OCI-LY7 (cell line): ENCODE measurements at regions not wholly inside any gene's neighbourhood (a gene's known extent, or its start where the extent isn't known, plus 50 kb on each side); places are given as distances from the start of the nearest gene placed in this dataset.

Source experiments
- BruUV-seq: library from RNA; stranded (reverse); fragments of 400-500 nt; replicated peaks from 2 replicates; lab custom pipeline; 2021; lab: Mats Ljungman, UMichigan
- CTCF ChIA-PET: fragments of 300-600 bp; sonication (Branson Sonifier 250); formaldehyde crosslinking; loops from one replicate; lab custom pipeline; 2022; ENCODE audit warnings: antibody characterized with exemption; ENCODE audit not compliant: unreplicated experiment; lab: Charles Lee
- POLR2A ChIA-PET: fragments of 300-600 bp; sonication (Branson Sonifier 250); formaldehyde crosslinking; loops from one replicate; lab custom pipeline; 2022; ENCODE audit warnings: antibody characterized with exemption; lab: Charles Lee
- DNase-seq: peaks from one replicate; pipeline ENCODE4 v3.0.0-alpha.2; 2015; ENCODE audit warnings: low spot score
- H2AFZ ChIP-seq: fragments of 200-600 bp; sonication (generic), shearing (Covaris generic); 2 replicates; pipeline ENCODE4 v1.6.1; 2014; ENCODE audit warnings: mild to moderate bottlenecking, antibody characterized with exemption, low read length, moderate library complexity
- H3K27ac ChIP-seq: fragments of 200-600 bp; sonication (generic); 2 replicates; pipeline ENCODE4 v1.5.1; 2014; ENCODE audit warnings: mixed run types, low read depth, mild to moderate bottlenecking, moderate library complexity, low read length, inconsistent platforms; ENCODE audit not compliant: poor library complexity, severe bottlenecking
- H3K36me3 ChIP-seq: fragments of 200-600 bp; sonication (generic); 2 replicates; pipeline ENCODE4 v1.6.1; 2014; ENCODE audit warnings: mild to moderate bottlenecking, antibody characterized with exemption, low read length, moderate library complexity, mixed read lengths; ENCODE audit not compliant: insufficient read depth
- H3K4me1 ChIP-seq: fragments of 200-600 bp; sonication (generic); 2 replicates; pipeline ENCODE4 v1.5.1; 2014; ENCODE audit warnings: mild to moderate bottlenecking, low read length; ENCODE audit not compliant: insufficient read depth, poor library complexity, severe bottlenecking
- H3K4me2 ChIP-seq: fragments of 200-600 bp; sonication (generic); 2 replicates; pipeline ENCODE4 v1.6.1; 2014; ENCODE audit warnings: mild to moderate bottlenecking, low read length
- H3K4me3 ChIP-seq: fragments of 200-600 bp; sonication (generic); 2 replicates; pipeline ENCODE4 v1.5.1; 2014; ENCODE audit warnings: mild to moderate bottlenecking, low read depth, low read length; ENCODE audit not compliant: poor library complexity, severe bottlenecking
- H3K79me2 ChIP-seq: fragments of 200-600 bp; sonication (generic); 2 replicates; pipeline ENCODE4 v1.6.1; 2016; ENCODE audit warnings: low read depth, mild to moderate bottlenecking, low read length, moderate library complexity, mixed read lengths; ENCODE audit not compliant: insufficient read depth
- H3K9me2 ChIP-seq: fragments of 200-600 bp; sonication (generic); 2 replicates; pipeline ENCODE4 v1.6.1; 2016; ENCODE audit warnings: mild to moderate bottlenecking, low read length, mixed read lengths; ENCODE audit not compliant: insufficient read depth
- H3K9me3 ChIP-seq: fragments of 200-600 bp; sonication (generic); 2 replicates; pipeline ENCODE4 v1.6.1; 2014; ENCODE audit warnings: mild to moderate bottlenecking, mixed run types, low read length, mixed read lengths
- H4K20me1 ChIP-seq: fragments of 200-600 bp; sonication (generic); 2 replicates; pipeline ENCODE4 v1.6.1; 2014; ENCODE audit warnings: mild to moderate bottlenecking, antibody characterized with exemption, low read length, moderate library complexity, mixed read lengths; ENCODE audit not compliant: insufficient read depth
- EZH2phosphoT487 ChIP-seq: fragments of 200-600 bp; sonication (generic); IDR thresholded peaks from 2 replicates; pipeline ENCODE4 v1.6.1; 2018; ENCODE audit warnings: low read depth, borderline replicate concordance, mild to moderate bottlenecking, mixed run types, antibody characterized with exemption, low read length, moderate library complexity, mixed read lengths
- intact Hi-C: fragments of 100-400 bp; cut with micrococcal nuclease; formaldehyde crosslinking; loops from one replicate; pipeline ENCODE4 v1.10.0; 2022; ENCODE audit not compliant: unreplicated experiment
- TF ChIP-seq, protein P1 (sequence below): fragments of 200-600 bp; sonication (generic); conservative IDR thresholded peaks from 2 replicates; pipeline ENCODE4 v1.5.1; 2014; ENCODE audit warnings: mild to moderate bottlenecking, antibody characterized with exemption, low read length, moderate library complexity, mixed read lengths

DNA sequence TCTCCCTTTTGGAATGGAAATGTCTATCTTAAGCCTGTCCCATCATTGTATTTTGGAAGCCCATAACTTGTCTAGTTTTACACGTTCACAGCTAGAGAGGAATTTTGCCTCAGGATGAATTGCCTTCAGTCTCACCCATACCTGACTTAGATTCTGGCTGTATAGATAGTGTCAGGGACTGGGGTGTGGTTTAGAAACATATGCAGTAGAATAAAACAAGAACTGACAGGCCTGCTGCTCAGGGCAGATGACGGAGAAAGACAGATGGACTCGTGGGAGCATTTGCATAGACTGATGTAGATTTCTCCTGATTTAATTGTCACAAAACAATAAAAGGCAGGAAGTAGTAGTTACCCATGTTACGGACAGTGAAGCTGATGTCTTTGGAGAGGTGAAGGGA, 166.7 kb downstream of the UCK2 start:
- BruUV-seq: no TSS peak
- H4K20me1 ChIP-seq: no peaks in the 10 kb centered on the region
- no peak overlapping the region for H2AFZ ChIP-seq
- H3K4me3 ChIP-seq: no peak overlapping the region
- no peaks in the 10 kb centered on the region for H3K79me2 ChIP-seq
- DNase-seq: no peak
- no peaks in the 10 kb centered on the region for H3K36me3 ChIP-seq
- no peaks in the 10 kb centered on the region for H3K4me1 ChIP-seq
- POLR2A ChIA-PET: no interaction called here
- intact Hi-C loops: no loop called here
- H3K4me2 ChIP-seq: no peak overlapping the region
- H3K9me3 ChIP-seq: no peaks in the 10 kb centered on the region
- TF ChIP-seq, protein P1, sequence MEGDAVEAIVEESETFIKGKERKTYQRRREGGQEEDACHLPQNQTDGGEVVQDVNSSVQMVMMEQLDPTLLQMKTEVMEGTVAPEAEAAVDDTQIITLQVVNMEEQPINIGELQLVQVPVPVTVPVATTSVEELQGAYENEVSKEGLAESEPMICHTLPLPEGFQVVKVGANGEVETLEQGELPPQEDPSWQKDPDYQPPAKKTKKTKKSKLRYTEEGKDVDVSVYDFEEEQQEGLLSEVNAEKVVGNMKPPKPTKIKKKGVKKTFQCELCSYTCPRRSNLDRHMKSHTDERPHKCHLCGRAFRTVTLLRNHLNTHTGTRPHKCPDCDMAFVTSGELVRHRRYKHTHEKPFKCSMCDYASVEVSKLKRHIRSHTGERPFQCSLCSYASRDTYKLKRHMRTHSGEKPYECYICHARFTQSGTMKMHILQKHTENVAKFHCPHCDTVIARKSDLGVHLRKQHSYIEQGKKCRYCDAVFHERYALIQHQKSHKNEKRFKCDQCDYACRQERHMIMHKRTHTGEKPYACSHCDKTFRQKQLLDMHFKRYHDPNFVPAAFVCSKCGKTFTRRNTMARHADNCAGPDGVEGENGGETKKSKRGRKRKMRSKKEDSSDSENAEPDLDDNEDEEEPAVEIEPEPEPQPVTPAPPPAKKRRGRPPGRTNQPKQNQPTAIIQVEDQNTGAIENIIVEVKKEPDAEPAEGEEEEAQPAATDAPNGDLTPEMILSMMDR: no peak
- no peak for TF ChIP-seq EZH2phosphoT487
- H3K9me2 ChIP-seq: no peaks in the 10 kb centered on the region
- no peak overlapping the region for H3K27ac ChIP-seq
- CTCF ChIA-PET: no interaction called here

DNA sequence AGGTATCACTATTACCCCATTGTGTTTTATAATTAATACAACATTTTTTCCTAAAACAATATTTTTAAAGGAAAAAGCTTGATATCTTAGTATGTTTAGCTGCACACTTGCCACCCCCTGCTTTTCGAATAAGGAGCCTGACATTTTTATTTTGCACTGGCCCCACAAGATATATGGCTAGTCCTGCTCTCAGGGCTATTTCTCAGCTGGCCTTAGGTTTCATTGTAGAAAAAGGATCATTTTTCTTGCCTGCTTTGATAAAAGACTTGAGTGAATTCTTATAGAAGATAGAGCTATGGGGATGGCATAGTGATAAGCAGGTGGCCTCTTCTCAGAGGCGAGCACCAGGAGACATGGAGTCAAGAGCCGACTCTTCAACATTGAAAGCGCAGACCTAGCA, 167.0 kb downstream of the FAM78B start:
- H3K4me3 ChIP-seq: no peak overlapping the region
- ChIA-PET POLR2A (no interaction called here), CTCF (no interaction called here)
- H3K9me3 ChIP-seq: no peaks in the 10 kb centered on the region
- no peaks in the 10 kb centered on the region for H3K9me2 ChIP-seq
- intact Hi-C loops: no loop called here
- H3K79me2 ChIP-seq: no peaks in the 10 kb centered on the region
- H3K4me1 ChIP-seq: no peaks in the 10 kb centered on the region
- no peak for TF ChIP-seq EZH2phosphoT487
- TF ChIP-seq, protein P1: no peak
- no peak for DNase-seq
- no peak overlapping the region for H2AFZ ChIP-seq
- no peak overlapping the region for H3K4me2 ChIP-seq
- no peak overlapping the region for H3K27ac ChIP-seq
- H4K20me1 ChIP-seq: no peaks in the 10 kb centered on the region
- no peaks in the 10 kb centered on the region for H3K36me3 ChIP-seq
- no TSS peak for BruUV-seq

GRCh38 chr1:166007176-166007575, 159.6 kb downstream of the FAM78B start:
- no peaks in the 10 kb centered on the region for H3K9me3 ChIP-seq
- H3K4me3 ChIP-seq: no peak overlapping the region
- H2AFZ ChIP-seq: no peak overlapping the region
- no peaks in the 10 kb centered on the region for H3K79me2 ChIP-seq
- H3K4me1 ChIP-seq: no peaks in the 10 kb centered on the region
- TF ChIP-seq, protein P1: no peak
- no peak for TF ChIP-seq EZH2phosphoT487
- DNase-seq: no peak
- H3K27ac ChIP-seq: no peak overlapping the region
- H3K36me3 ChIP-seq: no peaks in the 10 kb centered on the region
- H4K20me1 ChIP-seq: no peaks in the 10 kb centered on the region
- ChIA-PET CTCF (no interaction called here), POLR2A (interaction anchor here (1.1 kb wide), 1 partner anchor 62 kb away, joined by 4 read pairs; no protein-coding TSS in a partner anchor)
- BruUV-seq: no TSS peak
- intact Hi-C loops: no loop called here
- no peaks in the 10 kb centered on the region for H3K9me2 ChIP-seq
- no peak overlapping the region for H3K4me2 ChIP-seq
